Small intestine (tissue), 7 donors: ENCODE measurements at regions not wholly inside any gene's neighbourhood (a gene's known extent, or its start where the extent isn't known, plus 50 kb on each side); places are given as distances from the start of the nearest gene placed in this dataset.

Experiments
- DNase-seq, 2 donors: peaks; one replicate each; pipeline versions ENCODE4 v3.0.0 to v3.0.0-alpha.2; 2013
- FAIRE-seq: peaks from 2 replicates; lab custom pipeline; 2012; peaks lifted over from hg19 to GRCh38; lab: Jason Lieb, UNC
- H3K27ac ChIP-seq, 3 donors: one replicate each; pipeline ENCODE4 v1.5.1; 2013; ENCODE audit warnings: low read length in 2 of 3, mild to moderate bottlenecking in 2 of 3, control low read depth in 1 of 3, inconsistent platforms in 1 of 3, low read depth in 1 of 3, moderate library complexity in 1 of 3
- H3K27me3 ChIP-seq, 3 donors: one replicate each; pipeline ENCODE4 v1.6.1; 2013; ENCODE audit warnings: low read length in 3 of 3, inconsistent platforms in 1 of 3; ENCODE audit not compliant: control insufficient read depth in 3 of 3, insufficient read depth in 3 of 3
- H3K36me3 ChIP-seq, 3 donors: one replicate each; pipeline ENCODE4 v1.6.1; 2013; ENCODE audit warnings: low read length in 3 of 3, inconsistent platforms in 1 of 3, low read depth in 1 of 3, mild to moderate bottlenecking in 1 of 3, moderate library complexity in 1 of 3; ENCODE audit not compliant: control insufficient read depth in 3 of 3, insufficient read depth in 2 of 3
- H3K4me1 ChIP-seq, 3 donors: one replicate each; pipeline ENCODE4 v1.6.1; 2013; ENCODE audit warnings: low read length in 2 of 3, inconsistent platforms in 1 of 3, low read depth in 1 of 3, mild to moderate bottlenecking in 1 of 3, moderate library complexity in 1 of 3; ENCODE audit not compliant: control insufficient read depth in 3 of 3, insufficient read depth in 2 of 3
- H3K4me3 ChIP-seq, 3 donors: one replicate each; pipeline ENCODE4 v1.5.1; 2013; ENCODE audit warnings: low read length in 3 of 3, control low read depth in 1 of 3, inconsistent platforms in 1 of 3, low read depth in 1 of 3, mild to moderate bottlenecking in 1 of 3, moderate library complexity in 1 of 3
- H3K9me3 ChIP-seq, 2 donors: one replicate each; pipeline ENCODE4 v1.6.1; 2013; ENCODE audit warnings: low read depth in 1 of 2, low read length in 1 of 2; ENCODE audit not compliant: control insufficient read depth in 2 of 2, insufficient read depth in 1 of 2
- WGBS, 3 donors: extraction: QIAGEN DNeasy Blood & Tissue Kit; methylation state at CpG; one replicate each; pipeline ENCODE4 v1.1.7; 2013; 5-methylcytosine and 5-hydroxymethylcytosine counted together
- donor health status: healthy with polysubstance abuse.
- donor health status: control.
- donor health status: control.
- donor health status: Bipolar disorder and iron deficiency.
- donor health status: healthy.

GRCh38 chr14:48738186-48738925 is 847.8 kb downstream of the RPS29 start:
- 69 to 87% (median 71%) methylated on average over 1 of the region's 1 CpG for WGBS, 3 donors
- Histone ChIP-seq H3K4me3 (no peak overlapping the region), H3K27ac (no peak overlapping the region), H3K4me1 (no peaks in the 10 kb centered on the region), H3K9me3 (peaks cover 1 to 3% of the 10 kb centered on the region in 2 donors), H3K36me3 (no peaks in the 10 kb centered on the region), H3K27me3 (no peaks in the 10 kb centered on the region)
- no peak for DNase-seq
- FAIRE-seq, result no peak

DNA sequence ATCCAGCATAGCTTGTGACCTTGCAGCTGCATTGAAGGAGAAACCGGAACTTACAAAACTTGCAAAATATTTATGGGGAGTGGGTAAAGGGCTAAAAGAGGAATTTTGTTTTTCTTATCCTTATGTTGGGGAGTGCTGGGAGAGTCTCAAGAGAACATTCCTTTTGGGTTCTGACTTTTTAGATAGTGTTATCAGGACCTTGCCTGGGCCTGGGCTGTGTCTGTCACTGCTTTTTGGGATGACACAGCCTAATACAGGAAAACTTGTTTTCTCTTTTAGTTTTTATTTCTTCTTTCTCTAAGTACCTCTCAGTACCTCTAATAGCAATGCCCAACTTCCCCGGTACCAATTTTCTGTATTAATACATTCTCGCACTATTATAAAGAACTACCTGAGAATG is 850.6 kb downstream of the RPS29 start:
- Histone ChIP-seq H3K27ac (no peak overlapping the region), H3K4me3 (no peak overlapping the region), H3K27me3 (no peaks in the 10 kb centered on the region), H3K4me1 (no peaks in the 10 kb centered on the region), H3K36me3 (no peaks in the 10 kb centered on the region), H3K9me3 (peaks cover 1 to 3% of the 10 kb centered on the region in 2 donors)
- no peak for FAIRE-seq
- WGBS, 3 donors, result 88 to 95% (median 94%) methylated on average over 3 of the region's 3 CpGs
- no peak for DNase-seq

DNA sequence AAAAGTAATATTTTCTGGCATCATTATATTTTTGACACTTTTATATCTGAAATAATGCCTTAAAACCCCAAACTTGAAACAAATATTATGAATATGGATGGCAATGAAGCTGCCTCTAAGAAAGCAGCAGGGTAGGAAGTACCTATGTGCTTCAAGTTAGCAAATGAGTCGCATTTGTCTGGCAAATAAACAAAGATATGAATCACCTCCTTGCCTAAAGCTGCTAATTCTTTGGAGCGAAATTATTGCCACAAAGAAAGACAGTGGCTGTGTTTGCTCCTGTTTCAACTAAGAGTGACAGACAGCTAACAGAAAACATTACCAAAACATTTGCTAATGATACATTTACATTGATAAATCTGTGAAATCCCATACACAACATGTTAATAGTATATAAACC is 854.9 kb downstream of the RPS29 start:
- Histone ChIP-seq H3K4me1 (no peaks in the 10 kb centered on the region), H3K27me3 (no peaks in the 10 kb centered on the region), H3K36me3 (no peaks in the 10 kb centered on the region), H3K27ac (no peak overlapping the region), H3K4me3 (no peak overlapping the region), H3K9me3 (peaks cover 1 to 3% of the 10 kb centered on the region in 2 donors)
- no peak for FAIRE-seq
- DNase-seq, result no peak
- WGBS, 3 donors, result 42 to 60% (median 47%) methylated on average over 2 of the region's 2 CpGs

DNA sequence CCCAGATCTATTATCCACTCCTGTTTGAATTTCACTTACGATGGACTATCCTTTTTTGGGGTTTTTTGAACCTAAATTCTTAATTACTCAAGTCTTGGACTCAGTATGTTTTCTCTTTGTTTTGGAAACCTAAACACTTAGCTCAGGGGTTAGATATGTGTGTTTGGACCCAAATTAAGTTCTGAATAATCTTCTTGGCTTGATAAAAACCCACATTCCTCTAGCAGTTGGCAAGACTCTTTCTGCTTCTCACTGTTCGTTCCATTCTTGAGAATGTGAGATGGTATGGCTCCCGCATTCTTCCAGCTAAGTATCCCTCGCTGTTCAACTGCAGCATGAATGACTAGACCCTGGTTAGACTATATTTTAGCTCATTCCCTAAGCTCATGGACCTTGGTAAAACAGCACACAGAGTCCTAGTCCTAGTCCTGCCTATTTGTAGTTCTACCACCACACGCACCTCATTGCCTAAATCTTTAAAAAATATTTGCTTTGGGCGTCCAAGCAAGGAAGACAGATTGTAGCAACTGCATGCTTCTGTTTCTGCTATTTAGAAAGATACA is 860.0 kb downstream of the RPS29 start:
- WGBS, 3 donors, result 63 to 70% (median 67%) methylated on average over 6 of the region's 6 CpGs
- DNase-seq (no peak), FAIRE-seq (no peak)

DNA sequence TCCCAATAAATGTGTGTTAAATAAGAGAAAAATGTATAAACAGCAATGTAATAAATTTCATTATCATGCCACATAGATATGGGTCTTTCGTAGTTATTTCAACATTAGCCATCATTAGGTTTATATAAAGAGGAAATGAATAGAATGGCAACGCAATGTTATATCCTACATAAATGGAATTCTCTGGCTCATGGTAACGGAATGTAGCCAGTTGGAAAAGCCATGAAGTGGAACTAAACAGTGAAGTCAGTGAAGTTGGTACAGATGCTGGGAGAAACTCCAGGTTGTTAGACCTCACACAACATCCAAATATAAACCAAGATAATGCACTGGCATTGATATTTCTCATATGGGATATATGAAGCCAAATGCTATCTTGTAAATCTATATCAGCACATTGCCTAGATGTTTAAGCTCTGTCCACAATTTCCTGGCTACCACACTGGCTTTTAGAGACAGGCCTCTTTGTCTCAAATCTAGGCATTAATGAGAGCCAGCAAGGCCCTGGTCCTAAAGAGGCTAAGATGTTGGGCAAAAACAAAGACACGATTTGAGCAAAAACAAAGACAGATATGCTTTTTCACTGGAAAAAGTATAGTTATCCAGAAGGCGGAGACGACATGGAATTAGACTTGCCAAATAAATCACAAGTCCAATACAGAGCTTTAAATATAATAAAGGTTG is 861.0 kb downstream of the RPS29 start:
- no peaks in the 10 kb centered on the region for H3K4me1 ChIP-seq
- H3K27me3 ChIP-seq, result no peaks in the 10 kb centered on the region
- FAIRE-seq (no peak), DNase-seq (no peak)
- H3K9me3 ChIP-seq, result no peaks in the 10 kb centered on the region
- 75 to 86% (median 85%) methylated on average over 6 of the region's 6 CpGs for WGBS, 3 donors
- H3K4me3 ChIP-seq, result no peak overlapping the region
- H3K27ac ChIP-seq, result no peak overlapping the region
- H3K36me3 ChIP-seq, result no peaks in the 10 kb centered on the region

More for the DNA sequence above, 860.0 kb downstream of the RPS29 start:
- Histone ChIP-seq H3K4me3 (no peak overlapping the region), H3K27ac (no peak overlapping the region), H3K27me3 (no peaks in the 10 kb centered on the region), H3K36me3 (no peaks in the 10 kb centered on the region), H3K9me3 (no peaks in the 10 kb centered on the region), H3K4me1 (no peaks in the 10 kb centered on the region)

GRCh38 chr14:48723841-48724495 is 862.2 kb downstream of the RPS29 start:
- FAIRE-seq (no peak), DNase-seq (no peak)
- WGBS, 3 donors, result 24 to 36% (median 30%) methylated on average over 1 of the region's 1 CpG

DNA sequence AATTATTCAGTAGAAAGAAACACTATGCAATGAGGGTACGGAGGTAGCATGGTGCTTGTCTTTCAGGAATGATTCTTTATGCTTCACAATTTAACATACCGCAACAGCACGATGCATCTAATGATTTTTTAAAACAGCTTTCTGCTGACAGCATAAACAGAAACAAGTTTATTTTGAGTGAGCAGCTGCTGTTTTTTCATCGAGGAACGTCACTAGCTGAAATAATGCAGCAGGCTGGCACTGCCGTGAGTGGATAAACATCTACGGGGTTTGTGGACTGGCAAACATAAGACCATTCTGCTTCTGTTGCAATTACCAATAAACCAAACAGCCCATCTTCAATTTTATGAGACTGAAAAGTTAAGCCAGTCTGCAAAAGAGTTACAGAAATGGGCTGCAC is 871.8 kb downstream of the RPS29 start:
- Histone ChIP-seq H3K9me3 (no peaks in the 10 kb centered on the region), H3K4me1 (no peaks in the 10 kb centered on the region), H3K36me3 (no peaks in the 10 kb centered on the region), H3K4me3 (no peak overlapping the region), H3K27ac (no peak overlapping the region), H3K27me3 (no peaks in the 10 kb centered on the region)
- 64 to 86% (median 84%) methylated on average over 7 of the region's 7 CpGs for WGBS, 3 donors
- FAIRE-seq (no peak), DNase-seq (no peak)

More at GRCh38 chr14:48723841-48724495, 862.2 kb downstream of the RPS29 start:
- Histone ChIP-seq H3K27me3 (no peaks in the 10 kb centered on the region), H3K36me3 (no peaks in the 10 kb centered on the region), H3K4me3 (no peak overlapping the region), H3K9me3 (no peaks in the 10 kb centered on the region), H3K4me1 (no peaks in the 10 kb centered on the region), H3K27ac (no peak overlapping the region)

DNA sequence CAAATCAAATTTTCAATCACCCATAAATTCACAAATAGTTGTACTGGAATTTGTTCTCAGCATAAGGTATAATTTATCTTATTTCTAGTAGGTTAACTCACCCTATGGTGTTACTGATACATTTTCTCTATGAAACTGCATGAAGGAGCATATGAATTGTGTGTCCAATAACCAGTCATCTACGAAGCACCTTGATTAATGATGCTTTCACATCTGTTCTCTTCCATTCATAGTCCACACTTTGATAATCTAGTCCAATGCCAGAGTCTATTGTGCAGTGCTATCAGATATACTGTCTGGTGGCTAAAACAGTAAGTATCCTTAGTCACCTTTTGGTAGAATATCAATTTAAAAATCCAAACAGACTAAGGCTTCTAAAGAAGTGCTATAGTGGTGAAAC is 876.0 kb downstream of the RPS29 start:
- Histone ChIP-seq H3K4me3 (no peak overlapping the region), H3K4me1 (no peaks in the 10 kb centered on the region), H3K27me3 (no peaks in the 10 kb centered on the region), H3K27ac (no peak overlapping the region), H3K9me3 (no peaks in the 10 kb centered on the region), H3K36me3 (no peaks in the 10 kb centered on the region)
- DNase-seq (no peak), FAIRE-seq (no peak)
- WGBS, 3 donors, result 47 to 61% (median 61%) methylated on average over 1 of the region's 1 CpG
